HEK293 (cell line): ENCODE measurements at regions not wholly inside any gene's neighbourhood (a gene's known extent, or its start where the extent isn't known, plus 50 kb on each side); places are given as distances from the start of the nearest gene placed in this dataset.

ENCODE experiments used
- CTCF ChIP-seq: fragments of 450-650 bp; formaldehyde crosslinking; IDR thresholded peaks from 2 replicates; pipeline ENCODE4 v1.5.1; 2016; ENCODE audit warnings: missing biosample characterization, missing genetic modification characterization
- PRDM1 ChIP-seq: fragments of 450-650 bp; formaldehyde crosslinking; IDR thresholded peaks from 2 replicates; pipeline ENCODE4; 2016; ENCODE audit warnings: missing biosample characterization, missing genetic modification characterization
- ZBTB17 ChIP-seq: fragments of 450-650 bp; formaldehyde crosslinking; IDR thresholded peaks from 2 replicates; pipeline ENCODE4 v1.5.1; 2016; ENCODE audit warnings: missing biosample characterization, missing genetic modification characterization
- ZFP37 ChIP-seq: fragments of 450-650 bp; formaldehyde crosslinking; IDR thresholded peaks from 2 replicates; pipeline ENCODE4 v1.5.1; 2016; ENCODE audit warnings: missing biosample characterization, missing genetic modification characterization
- ZNF132 ChIP-seq: fragments of 450-650 bp; formaldehyde crosslinking; IDR thresholded peaks from 2 replicates; pipeline ENCODE4 v1.5.1; 2017; ENCODE audit warnings: missing biosample characterization, missing genetic modification characterization, borderline replicate concordance
- ZNF549 ChIP-seq: fragments of 450-650 bp; IDR thresholded peaks from 2 replicates; pipeline ENCODE4 v1.5.1; 2018; ENCODE audit warnings: missing biosample characterization, missing genetic modification characterization, mild to moderate bottlenecking, inconsistent platforms, moderate library complexity
- ZNF747 ChIP-seq: fragments of 450-650 bp; formaldehyde crosslinking; IDR thresholded peaks from 2 replicates; pipeline ENCODE4 v1.5.1; 2016; ENCODE audit warnings: missing biosample characterization, missing genetic modification characterization
- ZNF785 ChIP-seq: fragments of 450-650 bp; formaldehyde crosslinking; IDR thresholded peaks from 2 replicates; pipeline ENCODE4 v1.5.1; 2016; ENCODE audit warnings: missing biosample characterization, missing genetic modification characterization

GRCh38 chr3:152105446-152105845, 163.3 kb upstream of the MBNL1 start:
- no peak for TF ChIP-seq CTCF (tag by site-specific recombination)
- no peak for TF ChIP-seq ZNF132
- TF ChIP-seq ZNF747 (tag by site-specific recombination) = no peak
- no peak for TF ChIP-seq ZNF549 (tag by site-specific recombination)
- no peak for TF ChIP-seq PRDM1
- no peak for TF ChIP-seq ZBTB17
- TF ChIP-seq ZFP37 (tag by site-specific recombination) = no peak
- no peak for TF ChIP-seq ZNF785 (tag by site-specific recombination)
